Cardiac fibroblast (primary cell): ENCODE measurements at regions not wholly inside any gene's neighbourhood (a gene's known extent, or its start where the extent isn't known, plus 50 kb on each side); places are given as distances from the start of the nearest gene placed in this dataset.

Source experiments
- DNase-seq, 2 donors: peaks; one replicate each; pipeline versions ENCODE4 v3.0.0 to v3.0.0-alpha.2; 2010; ENCODE audit warnings: low read depth in 2 of 2
- H3K4me3 ChIP-seq, 2 donors: replicated peaks in 1 of 2; 1 replicate in 1 of 2; 2 replicates in 1 of 2; pipeline ENCODE4 v1.5.1; 2011; ENCODE audit warnings: low read depth in 2 of 2, low read length in 2 of 2, mild to moderate bottlenecking in 2 of 2, moderate library complexity in 1 of 2
- TF ChIP-seq, protein P1 (sequence below): IDR thresholded peaks from one replicate; pipeline ENCODE4 v1.5.1; 2011; ENCODE audit warnings: low read depth, mild to moderate bottlenecking, low read length, inconsistent platforms

DNA sequence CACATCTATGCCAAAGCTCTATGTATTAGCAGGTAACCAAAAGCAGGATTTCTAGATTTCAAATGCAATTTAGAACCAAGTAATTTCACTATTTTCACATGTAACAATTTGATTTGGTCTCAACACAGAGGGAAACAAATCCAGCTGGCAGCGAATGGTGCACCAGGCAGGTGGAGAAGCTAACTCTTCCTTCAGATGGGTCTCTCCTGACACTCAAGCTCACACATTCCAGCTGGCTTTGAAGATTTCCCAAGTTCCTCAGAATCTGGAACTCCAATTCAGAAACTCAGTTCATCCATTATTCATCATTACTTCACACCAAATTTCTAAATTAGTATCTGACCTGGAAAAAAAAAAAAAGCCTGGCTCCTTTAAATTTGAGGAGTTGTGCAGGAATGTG is 318.1 kb upstream of the NECTIN3 start:
- no peak overlapping the region for H3K4me3 ChIP-seq
- TF ChIP-seq, protein P1, sequence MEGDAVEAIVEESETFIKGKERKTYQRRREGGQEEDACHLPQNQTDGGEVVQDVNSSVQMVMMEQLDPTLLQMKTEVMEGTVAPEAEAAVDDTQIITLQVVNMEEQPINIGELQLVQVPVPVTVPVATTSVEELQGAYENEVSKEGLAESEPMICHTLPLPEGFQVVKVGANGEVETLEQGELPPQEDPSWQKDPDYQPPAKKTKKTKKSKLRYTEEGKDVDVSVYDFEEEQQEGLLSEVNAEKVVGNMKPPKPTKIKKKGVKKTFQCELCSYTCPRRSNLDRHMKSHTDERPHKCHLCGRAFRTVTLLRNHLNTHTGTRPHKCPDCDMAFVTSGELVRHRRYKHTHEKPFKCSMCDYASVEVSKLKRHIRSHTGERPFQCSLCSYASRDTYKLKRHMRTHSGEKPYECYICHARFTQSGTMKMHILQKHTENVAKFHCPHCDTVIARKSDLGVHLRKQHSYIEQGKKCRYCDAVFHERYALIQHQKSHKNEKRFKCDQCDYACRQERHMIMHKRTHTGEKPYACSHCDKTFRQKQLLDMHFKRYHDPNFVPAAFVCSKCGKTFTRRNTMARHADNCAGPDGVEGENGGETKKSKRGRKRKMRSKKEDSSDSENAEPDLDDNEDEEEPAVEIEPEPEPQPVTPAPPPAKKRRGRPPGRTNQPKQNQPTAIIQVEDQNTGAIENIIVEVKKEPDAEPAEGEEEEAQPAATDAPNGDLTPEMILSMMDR, result no peak
- DNase-seq, result no peak

DNA sequence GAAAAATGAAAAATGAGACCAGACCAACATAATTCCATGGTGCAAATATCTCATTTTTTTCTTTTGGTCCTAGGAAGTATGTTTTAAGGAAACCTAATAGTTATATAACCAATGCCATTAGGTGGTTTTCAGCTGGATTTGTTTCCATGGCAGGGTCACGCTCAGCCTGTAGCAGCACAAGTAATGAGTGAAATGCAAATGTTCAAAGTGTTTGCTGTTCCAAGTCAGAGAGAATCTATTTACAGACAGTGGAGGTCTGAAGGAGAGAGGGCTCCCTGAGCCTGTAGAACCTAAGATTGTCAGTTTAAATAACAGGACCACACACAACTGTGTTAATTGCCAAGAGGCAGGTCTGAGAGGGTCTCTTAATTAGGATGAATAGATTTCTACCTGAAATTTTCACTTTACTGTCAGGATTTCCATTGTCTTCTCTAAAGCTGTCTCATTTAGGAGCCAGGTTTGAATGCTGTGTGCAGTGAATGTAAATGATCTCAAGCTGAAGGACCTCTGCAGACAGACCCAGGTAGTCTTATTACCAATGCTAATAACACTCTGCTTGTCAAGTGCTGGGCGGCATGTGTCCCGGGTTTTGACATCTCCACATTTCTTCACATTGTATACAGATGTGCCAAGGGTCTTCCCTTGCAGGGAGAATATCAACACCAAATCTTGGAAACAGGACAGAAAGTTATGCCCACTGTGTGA is 317.3 kb upstream of the NECTIN3 start:
- TF ChIP-seq, protein P1, result no peak
- no peak overlapping the region for H3K4me3 ChIP-seq
- no peak for DNase-seq

DNA sequence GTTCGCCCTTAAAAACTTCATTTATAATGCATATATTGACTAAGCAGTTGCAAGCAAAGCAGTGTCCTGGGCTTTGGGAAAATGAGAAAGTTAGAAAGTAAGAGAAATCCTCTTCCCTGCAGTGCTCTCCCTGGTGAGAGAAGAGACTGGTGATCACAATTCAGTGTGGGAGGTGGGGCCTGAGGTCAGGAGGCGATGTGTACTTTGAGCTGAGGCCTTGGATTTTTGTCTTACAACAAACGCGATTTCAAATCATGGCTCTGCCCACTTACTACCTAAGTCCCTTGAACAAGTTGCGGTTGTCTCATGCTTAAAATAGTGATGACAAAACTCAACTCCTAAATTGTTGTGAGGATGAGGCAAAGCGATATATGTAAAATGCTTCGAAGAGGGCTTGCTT is 316.3 kb upstream of the NECTIN3 start:
- DNase-seq, result no peak
- TF ChIP-seq, protein P1, result no peak

DNA sequence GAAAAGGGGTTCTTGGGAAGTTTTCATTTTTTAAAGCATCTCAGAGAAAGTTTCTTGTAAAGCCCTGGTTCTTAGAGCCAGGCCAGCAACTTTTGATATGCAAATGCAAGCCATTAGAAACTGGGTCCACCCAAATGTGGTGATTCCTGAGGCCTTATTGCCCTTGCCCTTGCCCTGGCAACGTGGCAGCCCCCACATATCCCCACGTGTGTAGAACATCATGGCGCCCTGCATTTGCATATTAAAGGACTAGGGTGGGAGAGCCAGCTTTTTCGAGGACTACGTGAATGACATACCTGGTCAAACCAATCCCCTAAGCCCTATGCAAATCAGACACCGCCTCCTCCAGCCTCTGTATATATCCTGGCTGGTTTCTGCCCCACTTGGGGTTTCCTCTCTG is 314.9 kb upstream of the NECTIN3 start:
- DNase-seq, result no peak
- no peak overlapping the region for H3K4me3 ChIP-seq
- TF ChIP-seq, protein P1, result no peak

More for the DNA sequence above, 316.3 kb upstream of the NECTIN3 start:
- no peak overlapping the region for H3K4me3 ChIP-seq

DNA sequence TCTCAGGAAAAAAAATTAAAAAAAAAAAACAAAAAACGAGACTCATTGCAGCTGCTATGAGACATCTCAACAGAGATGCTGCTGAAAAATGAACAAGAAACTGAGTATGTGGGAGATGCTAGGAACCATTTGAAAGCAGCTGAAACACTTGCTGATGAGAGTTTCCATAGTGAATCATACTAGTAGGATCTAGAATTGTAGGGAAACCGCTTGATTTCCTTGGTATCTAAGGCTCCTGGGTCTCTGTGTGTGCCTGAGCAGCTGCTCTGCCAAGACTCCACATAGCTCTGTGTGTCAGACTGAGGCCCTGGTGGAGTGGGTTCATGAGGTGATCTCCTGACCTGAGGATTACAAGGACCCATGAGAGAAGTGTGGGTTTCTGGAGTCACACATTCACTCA is 313.4 kb upstream of the NECTIN3 start:
- no peak overlapping the region for H3K4me3 ChIP-seq
- TF ChIP-seq, protein P1, result no peak
- no peak for DNase-seq

DNA sequence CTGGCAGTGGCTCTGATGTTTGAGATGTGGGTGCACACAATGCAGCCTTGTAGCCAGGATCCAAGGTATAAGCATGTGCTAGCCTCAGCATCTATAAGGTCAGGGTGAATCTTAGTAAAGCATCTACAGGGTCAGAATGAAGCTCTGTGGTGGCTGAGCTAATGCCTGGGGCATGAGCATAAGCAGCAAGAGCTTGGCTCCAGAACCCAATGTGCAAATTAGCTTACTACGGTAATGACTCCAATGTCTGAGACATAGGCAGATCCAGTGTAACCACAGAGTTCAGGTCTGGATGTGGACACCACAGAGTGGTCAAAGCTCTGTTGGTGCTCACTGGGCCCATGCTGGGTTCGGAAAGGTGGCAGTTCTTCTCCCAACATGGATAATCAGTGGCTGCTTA is 304.5 kb upstream of the NECTIN3 start:
- no peak overlapping the region for H3K4me3 ChIP-seq
- TF ChIP-seq, protein P1, result no peak
- no peak for DNase-seq

DNA sequence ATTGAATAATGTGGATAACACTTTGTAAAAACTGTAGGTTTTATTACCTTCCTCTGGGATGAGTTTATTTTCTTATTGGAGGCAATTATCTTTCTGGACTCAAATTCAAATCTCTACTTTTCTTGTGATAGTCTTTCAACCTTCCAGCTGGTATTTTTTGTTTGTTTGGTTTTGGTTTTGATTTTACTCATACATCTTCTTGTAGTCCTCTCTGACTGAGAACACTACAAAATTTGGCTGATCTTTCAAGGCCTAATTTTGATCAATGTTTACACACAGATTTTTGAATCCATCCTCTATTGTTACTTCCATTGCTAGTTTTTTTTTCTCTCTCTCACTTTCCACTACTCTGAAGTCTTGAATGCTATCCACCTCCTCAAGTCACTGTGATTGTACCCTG is 303.8 kb upstream of the NECTIN3 start:
- TF ChIP-seq, protein P1, result no peak
- H3K4me3 ChIP-seq, result no peak overlapping the region
- DNase-seq, result no peak
